Stimulated activated CD8-positive, alpha-beta memory T cell treated with anti-CD3 and anti-CD28 coated beads, Interleukin-12 subunit alpha, Interleukin-12 subunit beta, amount 100 ng/mL, for 1 hour (primary cell): ENCODE measurements at regions not wholly inside any gene's neighbourhood (a gene's known extent, or its start where the extent isn't known, plus 50 kb on each side); places are given as distances from the start of the nearest gene placed in this dataset.

ENCODE experiments used
- DNase-seq: peaks from one replicate; pipeline ENCODE4 v3.0.0-alpha.2; 2020; ENCODE audit warnings: low read depth

GRCh38 chr3:111473550-111473949, 68.4 kb upstream of the CD96 start:
- DNase-seq: no peak

DNA sequence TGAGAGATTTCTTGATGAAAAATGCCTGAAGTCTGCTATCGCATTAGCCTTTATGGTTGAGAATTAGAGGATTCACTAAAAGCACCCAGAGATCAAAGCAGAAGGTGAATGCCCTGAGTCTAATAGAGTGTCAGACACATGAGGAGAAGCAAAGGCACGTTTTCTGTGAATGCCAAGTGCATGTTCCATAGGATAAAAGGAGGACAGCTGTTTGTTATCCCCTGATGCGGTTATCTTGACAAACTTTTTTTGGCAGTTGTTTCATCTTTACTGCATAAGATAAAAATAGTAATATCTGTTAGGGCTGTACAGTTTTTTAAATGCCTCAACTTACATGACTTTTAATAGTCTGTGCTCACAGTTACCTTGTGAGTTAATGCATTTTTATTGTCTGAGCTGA, 65.3 kb upstream of the CD96 start:
- no peak for DNase-seq

- DNase-seq: no peak
These were observed 61.9 kb upstream of the CD96 start for GRCh38 chr3:111480091-111480490.

GRCh38 chr3:111481551-111481950, 60.4 kb upstream of the CD96 start:
- no peak for DNase-seq

DNA sequence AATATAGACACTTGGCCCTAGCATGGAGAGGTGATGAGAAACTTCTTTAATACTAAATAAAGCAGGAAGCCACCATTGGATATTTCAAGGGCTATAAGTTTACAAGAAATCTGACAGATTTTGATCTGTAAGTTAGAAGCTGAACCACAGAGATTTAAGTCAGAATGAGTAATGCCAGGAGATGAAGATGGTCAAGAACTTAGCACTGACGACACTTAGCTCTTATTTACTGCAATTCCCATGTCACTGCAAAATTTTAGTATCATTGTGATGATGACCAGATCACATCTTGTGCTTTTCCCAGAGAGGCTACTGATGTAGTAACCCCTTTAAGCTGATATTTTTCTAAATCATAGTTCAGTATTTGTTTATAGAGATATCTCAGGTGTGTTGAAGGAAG, 59.4 kb upstream of the CD96 start:
- DNase-seq: no peak

DNA sequence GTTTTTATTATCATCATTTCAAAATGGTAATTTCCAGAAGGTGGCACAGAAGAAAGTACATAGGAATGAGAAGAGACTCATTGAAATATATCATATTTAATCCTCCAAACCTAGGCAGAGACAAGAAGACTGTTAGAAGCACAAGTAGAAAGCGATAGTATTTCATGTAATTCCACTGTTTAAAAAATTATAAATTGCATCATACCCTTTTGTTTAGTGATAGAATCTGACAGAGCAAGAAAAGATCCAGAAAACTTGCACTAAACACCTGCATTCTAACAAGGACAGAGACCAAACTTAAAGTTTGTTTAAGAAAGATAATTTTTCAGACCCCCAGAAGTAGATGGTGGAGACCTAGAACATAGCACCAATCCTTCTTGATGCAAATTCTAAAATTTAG, 56.9 kb upstream of the CD96 start:
- no peak for DNase-seq
